ENCODE measurements at regions not wholly inside any gene's neighbourhood (a gene's known extent, or its start where the extent isn't known, plus 50 kb on each side); places are given as distances from the start of the nearest gene placed in this dataset.

GRCh38 chr11:79506734-79507344, 66.0 kb upstream of the TENM4 start:
- no peak for TF ChIP-seq GTF2F1 (IDR thresholded peaks at IDR 0.05; ENCODE audit: borderline replicate concordance, low read depth, low read length)
- no peak for TF ChIP-seq GABPA (IDR thresholded peaks at IDR 0.05; ENCODE audit: borderline replicate concordance, insufficient read depth, low read length)
- no peak for TF ChIP-seq CTCF (IDR thresholded peaks at IDR 0.05; ENCODE audit: control extremely low read depth in 1 of 3, insufficient read depth in 1 of 3, low read depth in 1 of 3, low read length in 3 of 3)
- TF ChIP-seq USF2 (IDR thresholded peaks at IDR 0.05; ENCODE audit: low read length), result no peak

All from H1 (cell line).